Suprapubic skin (tissue), 4 donors: ENCODE measurements at regions not wholly inside any gene's neighbourhood (a gene's known extent, or its start where the extent isn't known, plus 50 kb on each side); places are given as distances from the start of the nearest gene placed in this dataset.

Experiments used
- DNase-seq, 2 donors: peaks; one replicate each; pipeline ENCODE4 v3.0.0-alpha.2; 2019; ENCODE audit warnings: low spot score in 2 of 2
- H3K27ac ChIP-seq: fragments of 200-600 bp; sonication (generic); one replicate; pipeline ENCODE4 v1.5.1; 2019
- H3K27me3 ChIP-seq: fragments of 200-600 bp; sonication (generic); one replicate; pipeline ENCODE4 v1.5.1; 2019
- H3K36me3 ChIP-seq: fragments of 200-600 bp; sonication (generic); one replicate; pipeline ENCODE4 v1.5.1; 2019
- H3K4me1 ChIP-seq: fragments of 200-600 bp; sonication (generic); one replicate; pipeline ENCODE4 v1.5.1; 2019
- H3K4me3 ChIP-seq: fragments of 200-600 bp; sonication (generic); one replicate; pipeline ENCODE4 v1.5.1; 2019; ENCODE audit warnings: mild to moderate bottlenecking
- H3K9me3 ChIP-seq: fragments of 200-600 bp; sonication (generic); one replicate; pipeline ENCODE4 v1.5.1; 2019
- CTCF ChIP-seq, 2 donors: fragments of 200-600 bp in 1 of 2; fragments of 450-650 bp in 1 of 2; sonication (generic) in 1 of 2; IDR thresholded peaks; one replicate each; pipeline ENCODE4 v1.5.1; 2016 to 2019; ENCODE audit warnings: antibody characterized with exemption in 2 of 2, mild to moderate bottlenecking in 1 of 2, moderate library complexity in 1 of 2
- EP300 ChIP-seq: sonication (generic); formaldehyde crosslinking; IDR thresholded peaks from one replicate; pipeline ENCODE4 v1.6.1; 2017; ENCODE audit warnings: antibody characterized with exemption
- POLR2A ChIP-seq, 2 donors: fragments of 450-650 bp; IDR thresholded peaks; one replicate each; pipeline ENCODE4 v1.6.1; 2017; ENCODE audit warnings: antibody characterized with exemption in 2 of 2, mild to moderate bottlenecking in 2 of 2, moderate library complexity in 2 of 2
- POLR2AphosphoS5 ChIP-seq, 3 donors: sonication (generic); formaldehyde crosslinking; IDR thresholded peaks; one replicate each; pipeline ENCODE4 v1.6.1; 2017; ENCODE audit warnings: antibody characterized with exemption in 3 of 3
- WGBS: methylation state at CpG from one replicate; pipeline ENCODE4 v1.1.5; 2018; 5-methylcytosine and 5-hydroxymethylcytosine counted together

- H3K4me1 ChIP-seq: no peaks in the 10 kb centered on the region
- H3K36me3 ChIP-seq: no peaks in the 10 kb centered on the region
- no peaks in the 10 kb centered on the region for H3K9me3 ChIP-seq
- DNase-seq: no peak
- WGBS: 78% methylated on average over 3 of the region's 3 CpGs
- H3K27ac ChIP-seq: no peak overlapping the region
- TF ChIP-seq CTCF (IDR thresholded peaks at IDR 0.05) (no peak), POLR2A (IDR thresholded peaks at IDR 0.05) (no peak), EP300 (no peak), POLR2AphosphoS5 (IDR thresholded peaks at IDR 0.05) (no peak)
- H3K27me3 ChIP-seq: no peaks in the 10 kb centered on the region
- no peak overlapping the region for H3K4me3 ChIP-seq
Observed at GRCh38 chr3:132867526-132867925, 145.3 kb upstream of the NPHP3 start.

- DNase-seq: no peak
- no peak for TF ChIP-seq POLR2A (IDR thresholded peaks at IDR 0.05)
- TF ChIP-seq CTCF (IDR thresholded peaks at IDR 0.05): no peak
- TF ChIP-seq EP300: no peak
- TF ChIP-seq POLR2AphosphoS5 (IDR thresholded peaks at IDR 0.05): no peak
- no peaks in the 10 kb centered on the region for H3K27me3 ChIP-seq
- H3K27ac ChIP-seq: no peak overlapping the region
- no peaks in the 10 kb centered on the region for H3K36me3 ChIP-seq
- H3K4me1 ChIP-seq: no peaks in the 10 kb centered on the region
- WGBS: 65% methylated on average over 1 of the region's 1 CpG
- no peaks in the 10 kb centered on the region for H3K9me3 ChIP-seq
- H3K4me3 ChIP-seq: no peak overlapping the region
Observed at GRCh38 chr3:132857317-132857716, 135.1 kb upstream of the NPHP3 start.

- Histone ChIP-seq H3K27ac (no peak overlapping the region), H3K4me3 (no peak overlapping the region), H3K4me1 (no peaks in the 10 kb centered on the region), H3K36me3 (no peaks in the 10 kb centered on the region), H3K9me3 (peaks cover 5% of the 10 kb centered on the region), H3K27me3 (no peaks in the 10 kb centered on the region)
- 87% methylated on average over 6 of the region's 6 CpGs for WGBS
- DNase-seq: no peak
- TF ChIP-seq POLR2A (IDR thresholded peaks at IDR 0.05): no peak
- no peak for TF ChIP-seq EP300
- TF ChIP-seq POLR2AphosphoS5 (IDR thresholded peaks at IDR 0.05): no peak
- no peak for TF ChIP-seq CTCF (IDR thresholded peaks at IDR 0.05)
Observed at GRCh38 chr3:132854856-132855535, 132.8 kb upstream of the NPHP3 start.

GRCh38 chr3:132847849-132848625, 125.8 kb upstream of the NPHP3 start:
- Histone ChIP-seq H3K27me3 (no peaks in the 10 kb centered on the region), H3K36me3 (no peaks in the 10 kb centered on the region), H3K9me3 (peaks cover 5% of the 10 kb centered on the region), H3K4me1 (no peaks in the 10 kb centered on the region), H3K4me3 (no peak overlapping the region), H3K27ac (no peak overlapping the region)
- DNase-seq: no peak
- WGBS: 49% methylated on average over 7 of the region's 7 CpGs
- TF ChIP-seq POLR2AphosphoS5 (IDR thresholded peaks at IDR 0.05) (no peak), CTCF (IDR thresholded peaks at IDR 0.05) (no peak), POLR2A (IDR thresholded peaks at IDR 0.05) (no peak), EP300 (no peak)

GRCh38 chr3:132843851-132844553, 121.8 kb upstream of the NPHP3 start:
- no peak for DNase-seq
- H3K27ac ChIP-seq: no peak overlapping the region
- 76% methylated on average over 4 of the region's 4 CpGs for WGBS
- no peaks in the 10 kb centered on the region for H3K36me3 ChIP-seq
- no peaks in the 10 kb centered on the region for H3K9me3 ChIP-seq
- H3K4me1 ChIP-seq: no peaks in the 10 kb centered on the region
- no peaks in the 10 kb centered on the region for H3K27me3 ChIP-seq
- TF ChIP-seq EP300: no peak
- TF ChIP-seq POLR2A (IDR thresholded peaks at IDR 0.05): no peak
- TF ChIP-seq POLR2AphosphoS5 (IDR thresholded peaks at IDR 0.05): no peak
- TF ChIP-seq CTCF (IDR thresholded peaks at IDR 0.05): no peak
- H3K4me3 ChIP-seq: no peak overlapping the region
